ENCODE measurements at regions not wholly inside any gene's neighbourhood (a gene's known extent, or its start where the extent isn't known, plus 50 kb on each side); places are given as distances from the start of the nearest gene placed in this dataset.

GRCh38 chr5:97489010-97489840 is 306.2 kb upstream of the RIOK2 start:
- no peaks in the 10 kb centered on the region for H3K36me3 ChIP-seq (replicated peaks in 1 of 2; ENCODE audit: control extremely low read depth in 1 of 2, control insufficient read depth in 1 of 2, extremely low read depth in 1 of 2, insufficient read depth in 2 of 2, low read length in 1 of 2)
- H4K20me1 ChIP-seq (ENCODE audit: control insufficient read depth, insufficient read depth, low read length, poor library complexity, severe bottlenecking): no peaks in the 10 kb centered on the region
- H3K9ac ChIP-seq (ENCODE audit: low read length): no peak overlapping the region
- no peak overlapping the region for H3K4me2 ChIP-seq (replicated peaks; ENCODE audit: low read depth, low read length, poor library complexity, severe bottlenecking)
- ChIA-PET POLR2A (no interaction called here), CTCF (no interaction called here)
- H3K9me3 ChIP-seq (ENCODE audit: control extremely low read depth in 1 of 3, control insufficient read depth in 2 of 3, insufficient read depth in 1 of 3, low read length in 2 of 3): peaks cover 0 to 4% (median 0%) of the 10 kb centered on the region in 3 donors
- ATAC-seq (ENCODE audit: low read depth) (no peak), DNase-seq (no peak)
- WGBS (ENCODE audit: insufficient coverage): 83% methylated on average over 8 of the region's 8 CpGs
- Mint-ChIP-seq H3K4me3 (no peak overlapping the region), H3K27ac (no peak overlapping the region), H3K9me3 (ENCODE audit: insufficient read depth) (peaks cover under 1% of the 10 kb centered on the region), H3K4me1 (no peaks in the 10 kb centered on the region), H3K27me3 (no peaks in the 10 kb centered on the region)
- no peak overlapping the region for H3K4me3 ChIP-seq (ENCODE audit: control extremely low read depth in 1 of 5, extremely low read depth in 1 of 5, insufficient read depth in 1 of 5, low read depth in 2 of 5, low read length in 4 of 5)
- no peak overlapping the region for H2AFZ ChIP-seq (ENCODE audit: insufficient read depth, low read depth, low read length, poor library complexity, severe bottlenecking)
- no peak for TF ChIP-seq EZH2 (IDR thresholded peaks at IDR 0.05; ENCODE audit: borderline replicate concordance, insufficient read depth, low read depth, low read length, poor library complexity, severe bottlenecking)
- TF ChIP-seq CTCF (IDR thresholded peaks at IDR 0.05): no peak
- no peak overlapping the region for H3K27ac ChIP-seq (ENCODE audit: low read length in 2 of 2)
- no peaks in the 10 kb centered on the region for H3K79me2 ChIP-seq (ENCODE audit: control insufficient read depth, insufficient read depth, low read length)
- no peaks in the 10 kb centered on the region for H3K27me3 ChIP-seq (replicated peaks in 1 of 4; ENCODE audit: control extremely low read depth in 1 of 4, control insufficient read depth in 3 of 4, insufficient read depth in 4 of 4, low read length in 3 of 4)
- intact Hi-C loops (cut with micrococcal nuclease): no loop called here
- H3K4me1 ChIP-seq (ENCODE audit: control insufficient read depth in 2 of 2, insufficient read depth in 2 of 2, low read length in 2 of 2): no peaks in the 10 kb centered on the region

- Mint-ChIP-seq H3K4me3 (no peak overlapping the region), H3K9me3 (ENCODE audit: insufficient read depth) (no peaks in the 10 kb centered on the region), H3K27ac (no peak overlapping the region), H3K4me1 (no peaks in the 10 kb centered on the region), H3K27me3 (no peaks in the 10 kb centered on the region)
- no peak overlapping the region for H3K9ac ChIP-seq (ENCODE audit: low read length)
- H3K9me3 ChIP-seq (ENCODE audit: control extremely low read depth in 1 of 3, control insufficient read depth in 2 of 3, insufficient read depth in 1 of 3, low read length in 2 of 3): no peaks in the 10 kb centered on the region
- no peak overlapping the region for H3K4me3 ChIP-seq (ENCODE audit: control extremely low read depth in 1 of 5, extremely low read depth in 1 of 5, insufficient read depth in 1 of 5, low read depth in 2 of 5, low read length in 4 of 5)
- ATAC-seq (ENCODE audit: low read depth): no peak
- no peaks in the 10 kb centered on the region for H3K36me3 ChIP-seq (replicated peaks in 1 of 2; ENCODE audit: control extremely low read depth in 1 of 2, control insufficient read depth in 1 of 2, extremely low read depth in 1 of 2, insufficient read depth in 2 of 2, low read length in 1 of 2)
- H3K27me3 ChIP-seq (replicated peaks in 1 of 4; ENCODE audit: control extremely low read depth in 1 of 4, control insufficient read depth in 3 of 4, insufficient read depth in 4 of 4, low read length in 3 of 4): no peaks in the 10 kb centered on the region
- no peaks in the 10 kb centered on the region for H3K79me2 ChIP-seq (ENCODE audit: control insufficient read depth, insufficient read depth, low read length)
- TF ChIP-seq CTCF (IDR thresholded peaks at IDR 0.05) (no peak), EZH2 (IDR thresholded peaks at IDR 0.05; ENCODE audit: borderline replicate concordance, insufficient read depth, low read depth, low read length, poor library complexity, severe bottlenecking) (no peak)
- intact Hi-C loops (cut with micrococcal nuclease): no loop called here
- ChIA-PET POLR2A (no interaction called here), CTCF (no interaction called here)
- no peaks in the 10 kb centered on the region for H4K20me1 ChIP-seq (ENCODE audit: control insufficient read depth, insufficient read depth, low read length, poor library complexity, severe bottlenecking)
- H3K4me1 ChIP-seq (ENCODE audit: control insufficient read depth in 2 of 2, insufficient read depth in 2 of 2, low read length in 2 of 2): no peaks in the 10 kb centered on the region
- WGBS (ENCODE audit: insufficient coverage): 97% methylated on average over 3 of the region's 3 CpGs
- H2AFZ ChIP-seq (ENCODE audit: insufficient read depth, low read depth, low read length, poor library complexity, severe bottlenecking): no peak overlapping the region
- no peak overlapping the region for H3K27ac ChIP-seq (ENCODE audit: low read length in 2 of 2)
- DNase-seq: no peak
- no peak overlapping the region for H3K4me2 ChIP-seq (replicated peaks; ENCODE audit: low read depth, low read length, poor library complexity, severe bottlenecking)
These were observed 311.4 kb upstream of the RIOK2 start for GRCh38 chr5:97494465-97494864.
